HUDEP-2 (cell line): ENCODE measurements at regions not wholly inside any gene's neighbourhood (a gene's known extent, or its start where the extent isn't known, plus 50 kb on each side); places are given as distances from the start of the nearest gene placed in this dataset.

Source experiments
- DNase-seq, 76 experiments: peaks; one replicate each; lab custom pipeline; 2025; ENCODE audit not compliant: unreplicated experiment in 76 of 76; lab: John Stamatoyannopoulos, UW

- no peak for DNase-seq
Observed at GRCh38 chr9:134501761-134502265, 139.8 kb upstream of the COL5A1 start.

- DNase-seq, result no peak
Observed at GRCh38 chr9:134502266-134502791, 139.3 kb upstream of the COL5A1 start.

GRCh38 chr9:134502809-134503211 is 138.8 kb upstream of the COL5A1 start:
- DNase-seq, result no peak

- no peak for DNase-seq
Observed at GRCh38 chr9:134503301-134504105, 138.1 kb upstream of the COL5A1 start.

- no peak for DNase-seq
Observed at GRCh38 chr9:134504106-134504385, 137.6 kb upstream of the COL5A1 start.

- no peak for DNase-seq
Observed at GRCh38 chr9:134505032-134505431, 136.6 kb upstream of the COL5A1 start.

GRCh38 chr9:134509281-134509680 is 132.3 kb upstream of the COL5A1 start:
- DNase-seq, result no peak

- no peak for DNase-seq
Observed at GRCh38 chr9:134509817-134510216, 131.8 kb upstream of the COL5A1 start.

- no peak for DNase-seq
Observed at GRCh38 chr9:134514503-134514902, 127.1 kb upstream of the COL5A1 start.

- DNase-seq, result no peak
Observed at GRCh38 chr9:134515026-134515821, 126.4 kb upstream of the COL5A1 start.

GRCh38 chr9:134516464-134516863 is 125.1 kb upstream of the COL5A1 start:
- no peak for DNase-seq

GRCh38 chr9:134517069-134517680 is 124.4 kb upstream of the COL5A1 start:
- DNase-seq, result no peak

GRCh38 chr9:134518004-134518606 is 123.5 kb upstream of the COL5A1 start:
- peak in 8 of 76 experiments; percentile 13 to 49 (median 18) for DNase-seq

- DNase-seq, result no peak
Observed at GRCh38 chr9:134519375-134520070, 122.1 kb upstream of the COL5A1 start.

- DNase-seq, result no peak
Observed at GRCh38 chr9:134521817-134522501, 119.6 kb upstream of the COL5A1 start.

- no peak for DNase-seq
Observed at GRCh38 chr9:134522502-134522848, 119.1 kb upstream of the COL5A1 start.

- no peak for DNase-seq
Observed at GRCh38 chr9:134522976-134523375, 118.6 kb upstream of the COL5A1 start.

- no peak for DNase-seq
Observed at GRCh38 chr9:134525070-134525815, 116.4 kb upstream of the COL5A1 start.
